Thyroid gland (tissue), 4 donors: ENCODE measurements at regions not wholly inside any gene's neighbourhood (a gene's known extent, or its start where the extent isn't known, plus 50 kb on each side); places are given as distances from the start of the nearest gene placed in this dataset.

Experiments
- DNase-seq, 2 donors: peaks; one replicate each; pipeline ENCODE4 v3.0.0-alpha.2; 2019
- H3K27ac ChIP-seq, 3 donors: fragments of 200-600 bp; sonication (generic); 1 replicate in 2 of 3; 2 replicates in 1 of 3; pipeline ENCODE4 v1.5.1; 2016 to 2019; ENCODE audit warnings: mild to moderate bottlenecking in 1 of 3, moderate library complexity in 1 of 3
- H3K27me3 ChIP-seq: fragments of 200-600 bp; sonication (generic); one replicate; pipeline ENCODE4 v1.5.1; 2019
- H3K36me3 ChIP-seq, 2 donors: fragments of 200-600 bp; sonication (generic); one replicate each; pipeline ENCODE4 v1.5.1; 2016 to 2019
- H3K4me1 ChIP-seq, 2 donors: fragments of 200-600 bp; sonication (generic); one replicate each; pipeline ENCODE4 v1.5.1; 2017 to 2019
- H3K4me3 ChIP-seq, 3 donors: fragments of 200-600 bp; sonication (generic); replicated peaks in 1 of 3; 1 replicate in 2 of 3; 2 replicates in 1 of 3; pipeline ENCODE4 v1.5.1; 2016; ENCODE audit warnings: mild to moderate bottlenecking in 1 of 3
- H3K9me3 ChIP-seq: fragments of 200-600 bp; sonication (generic); one replicate; pipeline ENCODE4 v1.5.1; 2017
- CTCF ChIP-seq, 6 experiments: fragments of 200-600 bp in 3 of 6; fragments of 450-650 bp in 3 of 6; sonication (generic) in 3 of 6; IDR thresholded peaks; one replicate each; pipeline ENCODE4 v1.5.1; 2016 to 2019; ENCODE audit warnings: antibody characterized with exemption in 6 of 6, mild to moderate bottlenecking in 2 of 6, inconsistent platforms in 1 of 6, moderate library complexity in 1 of 6
- POLR2A ChIP-seq, 2 donors: fragments of 450-650 bp; IDR thresholded peaks; one replicate each; pipeline ENCODE4 v1.6.1; 2017; ENCODE audit warnings: antibody characterized with exemption in 2 of 2, mild to moderate bottlenecking in 2 of 2, moderate library complexity in 1 of 2
- WGBS, 2 donors: methylation state at CpG; one replicate each; pipeline ENCODE4 v1.1.5; 2017; 5-methylcytosine and 5-hydroxymethylcytosine counted together
- intact Hi-C: fragments of 100-400 bp; cut with DNase I; formaldehyde crosslinking; loops from one replicate; pipeline ENCODE4 v1.15.1; 2023

- intact Hi-C loops, result no loop called here
- H3K4me1 ChIP-seq, result peaks cover 0 to 12% of the 10 kb centered on the region in 2 donors
- no peaks in the 10 kb centered on the region for H3K36me3 ChIP-seq
- TF ChIP-seq CTCF (IDR thresholded peaks at IDR 0.05) (no peak), POLR2A (IDR thresholded peaks at IDR 0.05) (no peak)
- H3K27ac ChIP-seq, result no peak overlapping the region
- 97 to 98% methylated on average over 2 of the region's 2 CpGs for WGBS, 2 donors
- H3K4me3 ChIP-seq, result no peak overlapping the region
- DNase-seq, result no peak
- no peaks in the 10 kb centered on the region for H3K9me3 ChIP-seq
- H3K27me3 ChIP-seq, result no peaks in the 10 kb centered on the region
Measured at GRCh38 chr6:154617175-154617574, 106.7 kb upstream of the CNKSR3 start.

GRCh38 chr6:154619146-154619545 lies 108.7 kb upstream of the CNKSR3 start:
- H3K9me3 ChIP-seq, result no peaks in the 10 kb centered on the region
- no peak overlapping the region for H3K4me3 ChIP-seq
- no peak overlapping the region for H3K27ac ChIP-seq
- no peaks in the 10 kb centered on the region for H3K36me3 ChIP-seq
- H3K27me3 ChIP-seq, result no peaks in the 10 kb centered on the region
- intact Hi-C loops, result no loop called here
- no peak for DNase-seq
- TF ChIP-seq POLR2A (IDR thresholded peaks at IDR 0.05) (no peak), CTCF (IDR thresholded peaks at IDR 0.05) (no peak)
- H3K4me1 ChIP-seq, result peaks cover 0 to 16% of the 10 kb centered on the region in 2 donors
- WGBS, 2 donors, result 81 to 86% methylated on average over 5 of the region's 5 CpGs

- no peaks in the 10 kb centered on the region for H3K9me3 ChIP-seq
- WGBS, 2 donors, result 38% methylated on average over 4 of the region's 4 CpGs
- H3K27ac ChIP-seq, result no peak overlapping the region
- intact Hi-C loops, result no loop called here
- H3K4me3 ChIP-seq, result no peak overlapping the region
- H3K36me3 ChIP-seq, result no peaks in the 10 kb centered on the region
- H3K4me1 ChIP-seq, result peaks cover 0 to 23% of the 10 kb centered on the region in 2 donors
- DNase-seq, result no peak
- TF ChIP-seq POLR2A (IDR thresholded peaks at IDR 0.05) (no peak), CTCF (IDR thresholded peaks at IDR 0.05) (no peak)
- H3K27me3 ChIP-seq, result no peaks in the 10 kb centered on the region
Measured at GRCh38 chr6:154621686-154622085, 111.2 kb upstream of the CNKSR3 start.

- WGBS, 2 donors, result 80 to 85% methylated on average over 3 of the region's 3 CpGs
- Histone ChIP-seq H3K9me3 (no peaks in the 10 kb centered on the region), H3K4me1 (peaks cover 0 to 23% of the 10 kb centered on the region in 2 donors), H3K4me3 (no peak overlapping the region), H3K27ac (peak overlapping the region in 1 of 3 donors; percentile 15), H3K36me3 (no peaks in the 10 kb centered on the region), H3K27me3 (no peaks in the 10 kb centered on the region)
- no peak for DNase-seq
- intact Hi-C loops, result no loop called here
- TF ChIP-seq CTCF (IDR thresholded peaks at IDR 0.05) (no peak), POLR2A (IDR thresholded peaks at IDR 0.05) (no peak)
Measured at GRCh38 chr6:154622618-154623336, 110.4 kb upstream of the SCAF8 start.

GRCh38 chr6:154623391-154623790 lies 109.8 kb upstream of the SCAF8 start:
- peak overlapping the region in 1 of 3 donors; percentile 5 for H3K27ac ChIP-seq
- H3K4me3 ChIP-seq, result no peak overlapping the region
- peaks cover 0 to 23% of the 10 kb centered on the region in 2 donors for H3K4me1 ChIP-seq
- intact Hi-C loops, result no loop called here
- H3K27me3 ChIP-seq, result no peaks in the 10 kb centered on the region
- no peaks in the 10 kb centered on the region for H3K9me3 ChIP-seq
- WGBS, 2 donors, result 93 to 99% methylated on average over 6 of the region's 6 CpGs
- TF ChIP-seq CTCF (IDR thresholded peaks at IDR 0.05), result no peak
- no peak for TF ChIP-seq POLR2A (IDR thresholded peaks at IDR 0.05)
- DNase-seq, result no peak
- no peaks in the 10 kb centered on the region for H3K36me3 ChIP-seq
